Mesenteric fat pad (tissue), 1 donor: ENCODE measurements at regions not wholly inside any gene's neighbourhood (a gene's known extent, or its start where the extent isn't known, plus 50 kb on each side); places are given as distances from the start of the nearest gene placed in this dataset.

ENCODE experiments used
- DNase-seq: peaks from one replicate; pipeline ENCODE4 v3.0.0-alpha.2; 2020; ENCODE audit warnings: low spot score
- donor health status: DM: yes; HTN: yes; CAD: no.

- no peak for DNase-seq
Measured at GRCh38 chr2:8452979-8453903, 228.6 kb upstream of the ID2 start.

DNA sequence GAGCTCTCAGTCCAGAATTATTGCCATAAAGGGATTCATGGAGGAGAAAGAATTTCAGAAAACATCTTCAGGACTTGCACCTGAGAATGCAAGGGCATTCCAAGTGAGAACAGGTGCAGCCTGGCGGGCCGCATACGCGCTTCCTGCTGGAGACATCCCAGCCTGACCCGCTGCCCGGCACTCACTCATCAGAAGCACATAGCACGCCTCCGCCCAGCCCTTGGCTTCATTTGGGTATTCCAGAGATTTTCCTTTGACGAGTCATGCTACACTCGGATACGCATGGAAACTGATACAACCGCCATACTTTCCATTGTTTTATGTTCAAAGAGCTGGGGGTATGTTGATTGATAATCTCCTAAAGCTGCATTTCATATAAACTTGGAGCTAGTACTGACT is 228.0 kb upstream of the ID2 start:
- DNase-seq = no peak

- DNase-seq = no peak
Measured at GRCh38 chr2:8454797-8455196, 227.1 kb upstream of the ID2 start.

DNA sequence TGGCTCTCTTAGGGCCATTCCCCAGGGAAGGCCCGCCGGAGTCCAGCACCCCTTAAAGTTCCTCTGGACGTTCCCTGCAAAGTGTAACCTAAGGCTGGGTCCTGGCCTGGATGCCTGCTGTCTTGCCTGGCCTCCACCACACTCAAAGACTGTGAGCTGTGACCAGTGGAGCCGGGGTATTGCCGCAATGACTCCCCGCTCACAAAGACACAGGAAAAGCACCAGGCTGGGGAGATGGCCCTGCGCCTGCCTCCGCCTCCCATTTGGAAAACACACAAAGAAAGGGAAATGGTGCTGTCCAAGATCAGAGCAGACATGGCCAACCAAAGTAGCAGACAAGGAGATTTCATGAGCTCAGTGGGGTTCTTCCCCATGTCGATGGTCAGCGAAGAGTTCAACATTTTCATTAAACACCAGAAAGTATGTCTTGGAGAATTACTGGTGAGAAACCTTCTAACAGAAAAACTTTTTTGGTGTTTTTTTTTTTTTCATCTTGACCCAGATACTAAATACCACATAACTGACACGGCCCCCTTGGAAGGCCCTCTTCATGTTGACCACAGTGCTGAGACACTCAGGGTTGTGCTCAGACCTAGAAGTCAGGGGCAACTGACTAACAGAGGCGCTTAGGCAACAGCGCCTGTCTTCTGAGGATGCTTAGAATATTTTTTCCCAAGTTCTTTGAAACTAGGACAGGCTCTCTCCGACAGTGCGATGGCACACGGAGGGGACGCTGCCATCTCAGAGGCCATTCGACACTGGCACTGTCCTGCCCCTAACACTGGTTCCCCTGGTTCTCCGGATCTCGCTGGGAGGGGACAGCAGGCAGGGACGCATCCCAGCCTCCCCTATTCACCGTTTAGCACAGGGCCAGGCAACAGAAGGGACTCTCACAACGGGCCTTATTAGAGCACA is 226.4 kb upstream of the ID2 start:
- no peak for DNase-seq

DNA sequence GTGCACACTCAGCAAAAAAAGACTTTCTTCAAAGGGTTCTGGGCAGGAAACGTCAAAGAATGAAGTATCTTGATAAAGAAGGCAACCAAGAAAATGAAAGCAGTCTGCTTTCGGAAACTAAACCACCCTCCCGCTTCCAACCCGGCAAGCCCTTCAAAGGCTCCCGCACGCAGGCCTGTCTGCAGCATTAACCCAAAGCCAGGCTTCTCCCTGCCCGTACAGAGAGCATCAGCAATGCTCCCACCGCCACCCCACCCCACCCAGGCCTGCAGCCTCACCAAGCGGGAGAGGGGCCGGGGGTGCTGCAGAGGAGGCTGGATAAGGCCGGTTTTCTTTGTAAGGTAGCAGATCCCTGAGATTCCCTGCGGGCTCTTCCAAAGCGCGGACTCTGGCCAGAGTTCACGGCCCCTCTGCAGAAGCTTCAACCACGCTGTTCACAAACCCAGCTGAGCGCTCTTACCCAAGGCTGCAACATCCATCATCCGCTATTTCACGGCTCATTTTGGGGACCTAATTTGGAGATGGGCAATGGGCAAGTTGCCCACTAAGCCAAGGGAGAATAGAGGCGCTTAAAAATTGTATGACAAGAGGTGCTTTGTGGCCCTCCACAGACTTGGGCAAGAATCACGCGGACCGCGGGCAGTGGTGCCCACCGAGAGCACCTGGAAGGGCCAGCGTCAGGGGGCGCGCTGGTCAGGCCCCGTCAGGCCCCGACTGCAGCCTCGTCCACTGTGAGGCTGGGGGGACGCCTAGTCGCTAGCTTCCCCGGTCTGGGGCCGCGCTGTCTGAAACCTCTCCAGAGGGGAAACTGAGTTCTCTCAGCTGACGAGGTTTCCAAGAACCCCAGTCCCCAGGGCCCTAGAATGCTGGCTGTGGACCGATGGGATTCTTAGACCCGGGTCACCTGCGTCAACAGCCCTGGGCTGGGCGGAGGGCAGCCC is 225.4 kb upstream of the ID2 start:
- no peak for DNase-seq

DNA sequence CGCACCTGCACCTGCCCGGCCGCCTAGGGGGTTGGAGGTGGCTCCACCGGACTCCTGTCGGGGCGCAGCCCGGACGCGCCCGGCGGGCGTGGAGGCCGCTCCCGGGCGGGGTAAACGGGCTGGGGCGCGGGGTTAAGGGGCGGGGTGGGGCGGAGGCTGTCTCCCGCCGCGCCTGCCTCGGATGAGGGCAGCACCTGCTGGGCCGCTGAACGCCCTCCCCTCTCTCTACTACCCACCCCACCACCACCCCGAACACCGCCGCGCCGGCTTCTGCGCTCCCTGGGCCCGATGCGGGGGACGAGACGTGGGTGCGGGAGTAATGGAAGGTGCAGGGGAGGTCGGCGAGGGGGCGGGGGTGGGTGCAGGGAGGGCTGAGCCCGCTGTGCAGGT is 224.8 kb upstream of the ID2 start:
- no peak for DNase-seq

GRCh38 chr2:8457699-8458502 is 224.0 kb upstream of the ID2 start:
- no peak for DNase-seq

DNA sequence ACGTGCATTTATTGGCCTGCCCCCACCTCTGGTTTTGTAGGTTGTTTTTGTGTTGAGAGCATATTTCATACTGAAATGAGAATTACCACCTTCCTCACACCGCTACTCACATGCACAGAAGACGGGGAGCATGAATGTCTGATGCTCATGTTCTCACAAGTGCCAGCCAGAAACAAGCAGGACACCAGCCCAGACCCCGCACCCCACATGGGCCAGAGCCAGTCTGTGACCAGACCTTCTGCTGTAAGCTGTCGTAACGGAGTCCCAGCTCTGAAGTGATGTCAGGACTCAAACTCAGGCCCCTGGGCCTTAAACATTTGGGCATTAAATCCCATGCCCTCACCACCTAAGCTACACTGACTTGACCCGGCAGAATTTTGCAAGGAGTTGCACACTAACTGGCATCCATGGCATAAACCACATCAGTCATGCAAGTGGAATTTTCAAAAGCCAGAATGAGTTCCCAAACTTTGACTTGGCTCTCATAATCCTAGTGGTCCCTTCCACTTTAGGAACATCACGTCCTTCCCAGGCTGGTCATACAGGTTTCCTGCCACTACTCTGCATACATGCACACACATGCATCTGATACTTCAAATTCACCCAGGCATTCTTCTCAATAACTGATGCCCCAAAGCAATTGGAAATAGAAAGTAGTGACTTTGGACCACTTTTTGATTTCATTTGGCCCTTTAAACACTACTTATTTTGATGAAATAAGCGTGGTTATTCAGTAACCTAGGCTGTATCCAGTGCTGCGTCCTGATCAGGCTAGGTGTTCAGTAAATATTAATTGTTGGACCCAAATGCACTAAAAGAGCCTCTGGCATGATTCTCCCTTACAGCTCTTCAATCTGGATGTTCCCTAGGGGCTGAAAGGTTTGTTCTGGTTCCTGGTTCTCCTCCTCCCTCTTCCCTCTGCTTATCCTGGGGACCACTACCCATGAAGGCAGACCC is 223.1 kb upstream of the ID2 start:
- no peak for DNase-seq

DNA sequence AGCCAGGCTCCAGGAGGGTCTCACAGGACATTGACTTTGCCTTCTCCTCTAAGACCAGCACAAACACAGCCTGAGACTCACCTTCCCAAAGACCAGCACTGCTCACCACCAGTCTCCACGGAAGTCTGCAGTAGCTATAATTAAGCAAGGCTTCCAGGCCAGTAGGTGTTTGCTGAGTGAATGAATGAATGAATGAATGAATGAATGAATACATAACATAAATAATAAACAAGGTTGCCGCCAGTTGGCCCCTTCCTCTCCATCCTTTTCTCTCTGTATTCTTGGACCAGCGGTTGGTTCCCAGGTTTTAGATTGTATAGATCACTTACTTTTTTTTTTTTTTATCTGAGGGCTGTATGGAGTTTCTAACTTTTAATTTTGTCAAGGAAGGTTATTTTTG is 222.4 kb upstream of the ID2 start:
- peak; percentile 72 for DNase-seq

GRCh38 chr2:8461341-8461740 is 220.5 kb upstream of the ID2 start:
- peak; percentile 18 for DNase-seq

GRCh38 chr2:8462280-8462679 is 219.6 kb upstream of the ID2 start:
- peak; percentile 37 for DNase-seq

GRCh38 chr2:8462899-8463648 is 218.8 kb upstream of the ID2 start:
- peak; percentile 62 for DNase-seq

- DNase-seq = no peak
Measured at GRCh38 chr2:8465560-8465959, 216.3 kb upstream of the ID2 start.

GRCh38 chr2:8469709-8470493 is 212.0 kb upstream of the ID2 start:
- peak; percentile 20 for DNase-seq

- DNase-seq = no peak
Measured at GRCh38 chr2:8472545-8473323, 209.1 kb upstream of the ID2 start.

GRCh38 chr2:8475349-8476031 is 206.4 kb upstream of the ID2 start:
- no peak for DNase-seq
